ENCODE measurements at regions not wholly inside any gene's neighbourhood (a gene's known extent, or its start where the extent isn't known, plus 50 kb on each side); places are given as distances from the start of the nearest gene placed in this dataset.
"Not testable (repeated sequence)": the region's sequence is repeated elsewhere in the genome, so short reads cannot be mapped to it uniquely, and the experiment has no call there.

DNA sequence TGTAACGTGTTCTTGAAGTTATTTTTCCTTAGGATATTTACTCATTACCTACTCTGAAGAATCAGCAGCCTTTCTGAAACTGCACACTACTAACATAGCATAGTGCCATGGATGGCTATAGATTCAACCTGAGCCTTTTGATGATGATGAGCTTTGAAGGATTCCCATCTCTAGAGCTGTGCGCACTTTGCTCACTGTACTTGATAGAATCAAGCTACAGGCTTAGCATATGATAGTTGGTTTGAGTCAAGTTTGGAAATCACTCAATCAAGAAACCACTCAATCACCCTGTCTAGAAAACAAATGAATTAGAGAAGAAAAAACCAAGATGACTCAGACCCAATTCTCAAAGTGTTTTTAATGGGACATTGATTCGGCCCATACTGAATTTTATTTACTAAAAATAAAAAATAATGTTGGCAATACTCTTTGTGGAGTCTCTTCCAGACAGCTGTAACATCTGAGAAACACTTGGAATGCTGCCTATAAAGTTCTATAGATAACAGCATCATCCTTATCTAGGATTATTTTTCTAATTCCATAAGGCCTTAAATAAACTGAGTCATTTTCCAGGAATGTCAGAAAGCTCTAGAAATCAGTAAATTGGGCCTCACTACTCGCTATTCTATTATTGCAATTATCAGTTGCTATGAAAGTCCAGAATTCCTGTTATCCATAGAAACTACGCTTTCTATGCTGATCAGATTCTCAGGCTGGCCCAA is 259.0 kb upstream of the ERBB4 start:
- Histone ChIP-seq H3K4me1 (ENCODE audit: control insufficient read depth in 2 of 2, insufficient read depth in 2 of 2, low read length in 2 of 2) (no peaks in the 10 kb centered on the region), H3K9me3 (ENCODE audit: control insufficient read depth in 2 of 2, low read length in 2 of 2) (no peaks in the 10 kb centered on the region), H3K36me3 (ENCODE audit: control insufficient read depth in 2 of 2, insufficient read depth in 2 of 2, low read length in 2 of 2) (no peaks in the 10 kb centered on the region), H3K4me3 (ENCODE audit: low read length in 2 of 2) (no peak overlapping the region), H3K9ac (ENCODE audit: low read depth in 1 of 2, low read length in 2 of 2) (no peak overlapping the region), H3K27me3 (ENCODE audit: control insufficient read depth in 2 of 2, insufficient read depth in 2 of 2, low read length in 2 of 2) (no peaks in the 10 kb centered on the region), H3K27ac (ENCODE audit: low read depth in 2 of 2, low read length in 2 of 2) (no peak overlapping the region)

DNA sequence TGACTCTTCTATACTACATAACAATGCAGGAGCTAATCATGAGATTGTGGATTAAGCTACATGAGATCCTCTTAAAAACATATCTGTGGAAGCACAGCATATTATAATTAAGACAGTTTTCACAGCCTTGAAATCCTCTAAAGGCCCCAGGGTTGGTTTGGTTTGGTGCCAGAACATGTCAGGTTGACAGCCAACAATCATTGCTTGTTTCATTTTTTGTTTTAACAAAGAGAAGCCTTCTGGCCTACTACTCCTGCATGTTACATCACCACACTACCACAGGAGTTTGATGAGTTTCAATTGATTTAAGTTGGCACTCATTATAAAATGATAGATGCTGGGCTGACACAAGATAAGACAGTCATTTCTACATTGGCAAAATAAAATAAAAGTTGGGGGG is 255.9 kb upstream of the ERBB4 start:
- H3K9ac ChIP-seq (ENCODE audit: low read depth in 1 of 2, low read length in 2 of 2), result no peak overlapping the region
- H3K4me3 ChIP-seq (ENCODE audit: low read length in 2 of 2), result no peak overlapping the region
- no peaks in the 10 kb centered on the region for H3K27me3 ChIP-seq (ENCODE audit: control insufficient read depth in 2 of 2, insufficient read depth in 2 of 2, low read length in 2 of 2)

DNA sequence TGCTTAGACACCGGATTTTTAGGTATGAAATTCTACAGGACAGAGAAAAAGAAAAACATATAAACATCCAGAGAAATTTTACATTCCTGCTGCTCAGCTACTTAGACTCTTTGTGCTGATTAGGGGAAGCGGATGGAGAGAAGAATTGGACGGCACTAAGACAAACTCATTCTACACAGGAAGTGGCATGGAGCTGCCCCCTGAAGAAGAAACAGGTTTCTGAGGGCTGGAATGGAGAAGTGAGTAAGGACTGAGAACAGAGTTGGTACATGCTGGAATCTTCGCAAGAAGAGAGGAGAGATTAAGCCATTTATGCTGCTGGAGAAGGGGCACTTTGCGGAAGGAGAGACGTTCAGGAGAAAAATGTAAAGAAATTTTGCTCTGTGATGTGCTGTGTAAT is 253.0 kb upstream of the ERBB4 start:
- Histone ChIP-seq H3K36me3 (ENCODE audit: control insufficient read depth in 2 of 2, insufficient read depth in 2 of 2, low read length in 2 of 2) (no peaks in the 10 kb centered on the region), H3K9ac (ENCODE audit: low read depth in 1 of 2, low read length in 2 of 2) (no peak overlapping the region), H3K27ac (ENCODE audit: low read depth in 2 of 2, low read length in 2 of 2) (no peak overlapping the region), H3K9me3 (ENCODE audit: control insufficient read depth in 2 of 2, low read length in 2 of 2) (no peaks in the 10 kb centered on the region), H3K4me1 (ENCODE audit: control insufficient read depth in 2 of 2, insufficient read depth in 2 of 2, low read length in 2 of 2) (no peaks in the 10 kb centered on the region), H3K4me3 (ENCODE audit: low read length in 2 of 2) (no peak overlapping the region), H3K27me3 (ENCODE audit: control insufficient read depth in 2 of 2, insufficient read depth in 2 of 2, low read length in 2 of 2) (no peaks in the 10 kb centered on the region)

More for the DNA sequence above, 255.9 kb upstream of the ERBB4 start:
- H3K9me3 ChIP-seq (ENCODE audit: control insufficient read depth in 2 of 2, low read length in 2 of 2), result no peaks in the 10 kb centered on the region
- H3K36me3 ChIP-seq (ENCODE audit: control insufficient read depth in 2 of 2, insufficient read depth in 2 of 2, low read length in 2 of 2), result no peaks in the 10 kb centered on the region
- no peaks in the 10 kb centered on the region for H3K4me1 ChIP-seq (ENCODE audit: control insufficient read depth in 2 of 2, insufficient read depth in 2 of 2, low read length in 2 of 2)
- no peak overlapping the region for H3K27ac ChIP-seq (ENCODE audit: low read depth in 2 of 2, low read length in 2 of 2)

DNA sequence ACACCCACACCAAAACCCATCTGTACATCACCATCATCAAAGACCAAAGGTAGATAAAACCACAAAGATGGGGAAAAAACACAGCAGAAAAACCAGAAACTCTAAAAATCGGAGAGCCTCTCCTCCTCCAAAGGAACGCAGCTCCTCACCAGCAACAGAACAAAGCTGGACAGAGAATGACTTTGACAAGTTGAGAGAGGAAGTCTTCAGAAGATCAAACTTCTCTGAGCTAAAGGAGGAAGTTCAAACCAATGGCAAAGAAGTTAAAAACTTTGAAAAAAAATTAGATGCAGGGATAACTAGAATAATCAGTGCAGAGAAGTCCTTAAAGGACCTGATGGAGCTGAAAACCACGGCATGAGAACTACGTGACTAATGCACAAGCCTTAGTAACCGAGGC is 247.5 kb upstream of the ERBB4 start:
- not testable (repeated sequence) for H3K4me1 ChIP-seq (ENCODE audit: control insufficient read depth in 2 of 2, insufficient read depth in 2 of 2, low read length in 2 of 2); H3K27me3 ChIP-seq (ENCODE audit: control insufficient read depth in 2 of 2, insufficient read depth in 2 of 2, low read length in 2 of 2); H3K9ac ChIP-seq (ENCODE audit: low read depth in 1 of 2, low read length in 2 of 2); H3K9me3 ChIP-seq (ENCODE audit: control insufficient read depth in 2 of 2, low read length in 2 of 2); H3K36me3 ChIP-seq (ENCODE audit: control insufficient read depth in 2 of 2, insufficient read depth in 2 of 2, low read length in 2 of 2); H3K4me3 ChIP-seq (ENCODE audit: low read length in 2 of 2); H3K27ac ChIP-seq (ENCODE audit: low read depth in 2 of 2, low read length in 2 of 2)

DNA sequence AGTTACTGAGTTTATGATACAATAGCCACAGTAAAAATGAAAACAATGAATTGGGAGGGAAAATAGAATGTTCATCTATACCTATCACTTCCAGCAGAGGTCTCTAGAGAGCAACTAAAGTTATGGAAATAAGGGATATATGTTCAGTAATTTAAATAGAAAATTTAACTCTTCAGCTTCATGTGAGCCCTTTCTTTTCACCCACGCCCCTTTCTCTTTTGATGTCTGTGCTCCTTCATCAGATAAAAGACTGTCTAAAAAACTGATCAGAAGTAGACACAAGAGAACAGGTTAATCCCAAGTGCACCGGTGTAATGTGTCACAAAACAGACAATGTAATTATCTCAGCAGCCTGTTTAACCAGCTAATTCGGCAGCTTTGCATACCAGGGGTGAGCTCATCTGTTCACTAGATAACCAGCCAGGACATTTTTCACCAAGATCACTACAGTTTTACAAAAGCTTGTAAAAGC is 238.5 kb upstream of the ERBB4 start:
- Histone ChIP-seq H3K27me3 (ENCODE audit: control insufficient read depth in 2 of 2, insufficient read depth in 2 of 2, low read length in 2 of 2) (no peaks in the 10 kb centered on the region), H3K36me3 (ENCODE audit: control insufficient read depth in 2 of 2, insufficient read depth in 2 of 2, low read length in 2 of 2) (no peaks in the 10 kb centered on the region), H3K4me1 (ENCODE audit: control insufficient read depth in 2 of 2, insufficient read depth in 2 of 2, low read length in 2 of 2) (no peaks in the 10 kb centered on the region), H3K4me3 (ENCODE audit: low read length in 2 of 2) (no peak overlapping the region), H3K9ac (ENCODE audit: low read depth in 1 of 2, low read length in 2 of 2) (no peak overlapping the region), H3K27ac (ENCODE audit: low read depth in 2 of 2, low read length in 2 of 2) (no peak overlapping the region), H3K9me3 (ENCODE audit: control insufficient read depth in 2 of 2, low read length in 2 of 2) (no peaks in the 10 kb centered on the region)

DNA sequence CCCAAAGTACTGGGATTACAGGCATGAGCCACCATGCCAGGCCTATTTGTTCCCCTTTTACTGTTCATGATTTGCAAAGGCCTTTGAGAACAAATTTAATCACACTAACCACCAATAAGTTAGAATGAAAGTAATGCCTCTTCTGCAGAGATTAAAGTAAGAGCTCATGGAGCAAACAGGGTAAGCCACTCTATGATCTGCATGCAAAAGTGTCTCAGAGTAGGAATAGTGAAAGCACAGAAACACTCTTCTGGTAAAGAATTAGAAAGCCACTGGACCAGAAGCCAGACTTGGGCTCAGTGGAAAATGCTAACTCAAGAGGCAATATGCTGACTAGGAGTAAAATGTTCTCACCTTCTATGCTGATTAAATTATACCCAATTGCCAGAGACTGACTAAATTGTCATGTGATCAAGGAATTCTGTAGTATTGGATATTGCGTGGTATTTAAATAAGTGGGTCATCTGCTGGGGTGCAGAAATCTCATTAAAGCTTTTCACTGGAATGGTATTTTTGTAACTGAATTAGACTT is 235.3 kb upstream of the ERBB4 start:
- no peaks in the 10 kb centered on the region for H3K36me3 ChIP-seq (ENCODE audit: control insufficient read depth in 2 of 2, insufficient read depth in 2 of 2, low read length in 2 of 2)
- no peak overlapping the region for H3K9ac ChIP-seq (ENCODE audit: low read depth in 1 of 2, low read length in 2 of 2)
- H3K4me3 ChIP-seq (ENCODE audit: low read length in 2 of 2), result no peak overlapping the region
- no peaks in the 10 kb centered on the region for H3K9me3 ChIP-seq (ENCODE audit: control insufficient read depth in 2 of 2, low read length in 2 of 2)
- H3K27me3 ChIP-seq (ENCODE audit: control insufficient read depth in 2 of 2, insufficient read depth in 2 of 2, low read length in 2 of 2), result no peaks in the 10 kb centered on the region
- no peak overlapping the region for H3K27ac ChIP-seq (ENCODE audit: low read depth in 2 of 2, low read length in 2 of 2)
- H3K4me1 ChIP-seq (ENCODE audit: control insufficient read depth in 2 of 2, insufficient read depth in 2 of 2, low read length in 2 of 2), result no peaks in the 10 kb centered on the region

DNA sequence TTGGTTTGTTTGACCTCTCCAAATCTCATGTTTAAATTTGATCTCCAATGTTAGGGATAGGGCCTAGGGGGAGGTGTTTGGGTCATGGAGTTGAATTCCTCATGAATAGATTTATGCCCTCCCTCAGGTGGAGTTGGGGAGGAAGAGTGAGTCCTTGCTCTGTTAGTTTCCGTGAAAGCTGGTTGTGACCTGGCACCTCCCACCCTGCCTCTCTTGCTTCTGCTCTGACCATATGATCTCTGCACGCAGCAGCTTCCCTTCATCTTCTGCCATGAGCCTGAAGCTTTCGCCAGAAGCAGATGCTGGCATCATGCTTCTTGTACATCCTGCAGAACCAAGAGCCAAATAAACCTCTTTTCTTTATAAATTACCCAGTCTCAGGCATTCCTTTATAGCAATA is 231.6 kb upstream of the ERBB4 start:
- no peak overlapping the region for H3K9ac ChIP-seq (ENCODE audit: low read depth in 1 of 2, low read length in 2 of 2)
- no peaks in the 10 kb centered on the region for H3K27me3 ChIP-seq (ENCODE audit: control insufficient read depth in 2 of 2, insufficient read depth in 2 of 2, low read length in 2 of 2)

DNA sequence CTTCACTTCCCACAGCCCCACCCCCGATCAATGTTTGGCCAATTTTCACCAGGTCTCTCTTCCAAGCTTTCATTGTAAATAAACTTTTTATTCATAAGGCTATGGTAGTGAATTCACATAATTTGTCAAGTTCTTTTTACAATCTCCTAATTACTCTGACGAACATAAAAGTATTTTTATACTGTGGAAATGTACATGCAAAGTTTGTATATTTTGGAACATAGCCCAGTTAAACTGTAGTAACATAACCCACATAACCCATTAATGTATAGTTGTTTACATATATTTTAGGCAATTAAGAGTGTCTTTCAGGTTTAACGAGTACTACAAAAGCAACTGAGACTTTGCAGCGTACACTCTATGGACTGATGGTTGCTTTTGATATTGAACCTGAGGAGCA is 228.3 kb upstream of the ERBB4 start:
- Histone ChIP-seq H3K27ac (ENCODE audit: low read depth in 2 of 2, low read length in 2 of 2) (no peak overlapping the region), H3K27me3 (ENCODE audit: control insufficient read depth in 2 of 2, insufficient read depth in 2 of 2, low read length in 2 of 2) (no peaks in the 10 kb centered on the region), H3K9ac (ENCODE audit: low read depth in 1 of 2, low read length in 2 of 2) (no peak overlapping the region), H3K4me1 (ENCODE audit: control insufficient read depth in 2 of 2, insufficient read depth in 2 of 2, low read length in 2 of 2) (no peaks in the 10 kb centered on the region), H3K9me3 (ENCODE audit: control insufficient read depth in 2 of 2, low read length in 2 of 2) (no peaks in the 10 kb centered on the region), H3K36me3 (ENCODE audit: control insufficient read depth in 2 of 2, insufficient read depth in 2 of 2, low read length in 2 of 2) (no peaks in the 10 kb centered on the region), H3K4me3 (ENCODE audit: low read length in 2 of 2) (no peak overlapping the region)

More for the DNA sequence above, 231.6 kb upstream of the ERBB4 start:
- no peak overlapping the region for H3K27ac ChIP-seq (ENCODE audit: low read depth in 2 of 2, low read length in 2 of 2)
- no peak overlapping the region for H3K4me3 ChIP-seq (ENCODE audit: low read length in 2 of 2)
- no peaks in the 10 kb centered on the region for H3K4me1 ChIP-seq (ENCODE audit: control insufficient read depth in 2 of 2, insufficient read depth in 2 of 2, low read length in 2 of 2)
- H3K36me3 ChIP-seq (ENCODE audit: control insufficient read depth in 2 of 2, insufficient read depth in 2 of 2, low read length in 2 of 2), result no peaks in the 10 kb centered on the region
- no peaks in the 10 kb centered on the region for H3K9me3 ChIP-seq (ENCODE audit: control insufficient read depth in 2 of 2, low read length in 2 of 2)

DNA sequence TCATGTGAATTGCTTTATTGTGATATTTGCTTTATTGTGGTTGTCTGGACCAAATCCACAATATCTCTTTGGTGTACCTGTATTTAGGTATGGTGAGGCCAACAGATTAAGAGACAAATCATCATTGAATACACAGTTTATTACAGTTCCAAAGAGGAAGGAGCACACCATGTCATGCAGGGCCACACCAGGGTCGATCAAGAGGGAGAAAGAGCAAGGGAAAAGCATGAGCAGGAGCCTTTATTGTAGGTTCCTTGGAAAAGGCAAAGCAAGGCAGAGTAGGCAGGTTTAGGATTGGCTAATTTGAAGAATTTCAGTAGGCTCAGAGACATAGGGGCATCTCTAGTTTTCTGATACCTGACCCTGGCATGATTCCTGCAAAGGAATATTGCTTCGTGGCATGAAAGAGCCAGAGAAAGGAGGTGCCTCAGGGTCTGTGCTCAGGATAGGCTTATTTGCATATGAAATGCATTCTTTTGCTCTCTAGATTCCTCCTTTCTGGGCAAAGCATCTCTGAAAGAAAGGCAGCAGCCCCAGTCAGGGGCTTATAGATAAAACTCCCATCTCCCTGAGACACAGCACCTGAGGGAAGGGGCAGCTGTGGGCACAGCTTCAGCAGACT is 214.2 kb upstream of the ERBB4 start:
- H3K27ac ChIP-seq (ENCODE audit: low read depth in 2 of 2, low read length in 2 of 2), result no peak overlapping the region
- H3K9ac ChIP-seq (ENCODE audit: low read depth in 1 of 2, low read length in 2 of 2), result no peak overlapping the region
- H3K4me3 ChIP-seq (ENCODE audit: low read length in 2 of 2), result no peak overlapping the region
- H3K9me3 ChIP-seq (ENCODE audit: control insufficient read depth in 2 of 2, low read length in 2 of 2), result no peaks in the 10 kb centered on the region
- H3K27me3 ChIP-seq (ENCODE audit: control insufficient read depth in 2 of 2, insufficient read depth in 2 of 2, low read length in 2 of 2), result no peaks in the 10 kb centered on the region
- H3K36me3 ChIP-seq (ENCODE audit: control insufficient read depth in 2 of 2, insufficient read depth in 2 of 2, low read length in 2 of 2), result no peaks in the 10 kb centered on the region
- no peaks in the 10 kb centered on the region for H3K4me1 ChIP-seq (ENCODE audit: control insufficient read depth in 2 of 2, insufficient read depth in 2 of 2, low read length in 2 of 2)

DNA sequence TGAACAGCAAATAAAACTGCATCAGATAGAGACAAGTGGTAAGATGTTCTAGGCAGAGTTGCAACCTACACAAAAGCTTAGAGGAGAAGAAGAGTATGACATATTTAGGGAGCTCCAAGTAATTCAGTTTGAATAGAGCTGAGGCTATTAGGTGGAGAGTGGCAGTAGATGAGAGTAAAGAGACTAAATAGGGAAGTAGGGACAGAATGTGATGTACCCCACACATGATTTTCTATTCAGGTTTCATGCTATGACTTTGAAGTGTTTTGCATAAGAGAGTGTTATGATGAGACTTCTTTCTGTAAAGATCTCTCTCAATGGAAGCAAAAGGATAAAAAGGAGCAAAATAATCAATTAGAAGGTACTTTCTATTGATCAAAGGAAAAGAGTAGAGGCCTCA is 206.8 kb upstream of the ERBB4 start:
- H3K4me3 ChIP-seq (ENCODE audit: low read length in 2 of 2), result no peak overlapping the region
- no peaks in the 10 kb centered on the region for H3K27me3 ChIP-seq (ENCODE audit: control insufficient read depth in 2 of 2, insufficient read depth in 2 of 2, low read length in 2 of 2)
- no peaks in the 10 kb centered on the region for H3K36me3 ChIP-seq (ENCODE audit: control insufficient read depth in 2 of 2, insufficient read depth in 2 of 2, low read length in 2 of 2)
- no peaks in the 10 kb centered on the region for H3K4me1 ChIP-seq (ENCODE audit: control insufficient read depth in 2 of 2, insufficient read depth in 2 of 2, low read length in 2 of 2)
- no peaks in the 10 kb centered on the region for H3K9me3 ChIP-seq (ENCODE audit: control insufficient read depth in 2 of 2, low read length in 2 of 2)
- no peak overlapping the region for H3K9ac ChIP-seq (ENCODE audit: low read depth in 1 of 2, low read length in 2 of 2)
- no peak overlapping the region for H3K27ac ChIP-seq (ENCODE audit: low read depth in 2 of 2, low read length in 2 of 2)
